ENCODE measurements at regions not wholly inside any gene's neighbourhood (a gene's known extent, or its start where the extent isn't known, plus 50 kb on each side); places are given as distances from the start of the nearest gene placed in this dataset.

DNA sequence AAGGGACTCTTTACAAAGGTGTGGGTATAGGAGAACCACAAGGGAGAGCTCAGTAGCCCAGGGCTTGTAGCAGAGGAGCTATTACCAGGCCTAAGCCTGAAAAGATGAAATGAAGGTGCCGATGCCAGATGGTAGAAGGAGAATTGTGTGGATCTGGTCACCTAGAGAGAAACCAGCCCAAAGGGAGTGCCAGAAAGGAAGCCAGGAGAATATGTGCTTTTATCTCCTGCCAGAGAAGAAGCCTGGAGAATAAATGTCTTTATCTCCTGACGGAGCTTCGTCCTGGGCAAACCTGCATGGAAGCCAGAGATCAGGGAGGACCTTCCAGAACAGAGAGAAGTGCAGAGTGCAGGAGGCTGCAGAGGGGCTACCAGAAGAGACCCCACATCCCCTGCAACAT lies 142.6 kb downstream of the MED10 start:
- Histone ChIP-seq H3K4me3 (no peak overlapping the region), H3K27me3 (no peaks in the 10 kb centered on the region), H3K36me3 (no peaks in the 10 kb centered on the region), H3K9me3 (peaks cover 0 to 21% (median 4%) of the 10 kb centered on the region in 12 donors), H3K27ac (no peak overlapping the region), H3K4me1 (no peaks in the 10 kb centered on the region)
- WGBS, 4 donors: 73 to 83% (median 79%) methylated on average over 3 of the region's 3 CpGs
- intact Hi-C loops (cut with DNase I): no loop called here
- no peak for DNase-seq
- ATAC-seq: no peak
- no peak for TF ChIP-seq POLR2A (IDR thresholded peaks at IDR 0.05)
- TF ChIP-seq CTCF (IDR thresholded peaks at IDR 0.05): no peak

- 79 to 86% (median 84%) methylated on average over 21 to 23 of the region's 23 CpGs for WGBS, 4 donors
- ATAC-seq: no peak
- no peak for TF ChIP-seq POLR2A (IDR thresholded peaks at IDR 0.05)
- no peak for TF ChIP-seq CTCF (IDR thresholded peaks at IDR 0.05)
These were observed 149.8 kb downstream of the MED10 start for GRCh38 chr5:6228257-6229250.

GRCh38 chr5:6225121-6225607 lies 153.2 kb downstream of the MED10 start:
- WGBS, 4 donors: 59 to 70% (median 66%) methylated on average over 7 of the region's 7 CpGs
- no peak for TF ChIP-seq CTCF (IDR thresholded peaks at IDR 0.05)
- TF ChIP-seq POLR2A (IDR thresholded peaks at IDR 0.05): no peak
- intact Hi-C loops (cut with DNase I): no loop called here
- H3K4me1 ChIP-seq: no peaks in the 10 kb centered on the region
- H3K9me3 ChIP-seq: peaks cover 0 to 3% (median 0%) of the 10 kb centered on the region in 12 donors
- H3K27me3 ChIP-seq: no peaks in the 10 kb centered on the region
- no peak overlapping the region for H3K4me3 ChIP-seq
- H3K27ac ChIP-seq: no peak overlapping the region
- ATAC-seq: no peak
- no peaks in the 10 kb centered on the region for H3K36me3 ChIP-seq
- DNase-seq: no peak

More at GRCh38 chr5:6228257-6229250, 149.8 kb downstream of the MED10 start:
- no peak overlapping the region for H3K27ac ChIP-seq
- peaks cover 0 to 3% (median 0%) of the 10 kb centered on the region in 12 donors for H3K9me3 ChIP-seq
- no peak for DNase-seq
- H3K36me3 ChIP-seq: no peaks in the 10 kb centered on the region
- intact Hi-C loops (cut with DNase I): no loop called here
- no peaks in the 10 kb centered on the region for H3K4me1 ChIP-seq
- H3K27me3 ChIP-seq: no peaks in the 10 kb centered on the region
- no peak overlapping the region for H3K4me3 ChIP-seq

DNA sequence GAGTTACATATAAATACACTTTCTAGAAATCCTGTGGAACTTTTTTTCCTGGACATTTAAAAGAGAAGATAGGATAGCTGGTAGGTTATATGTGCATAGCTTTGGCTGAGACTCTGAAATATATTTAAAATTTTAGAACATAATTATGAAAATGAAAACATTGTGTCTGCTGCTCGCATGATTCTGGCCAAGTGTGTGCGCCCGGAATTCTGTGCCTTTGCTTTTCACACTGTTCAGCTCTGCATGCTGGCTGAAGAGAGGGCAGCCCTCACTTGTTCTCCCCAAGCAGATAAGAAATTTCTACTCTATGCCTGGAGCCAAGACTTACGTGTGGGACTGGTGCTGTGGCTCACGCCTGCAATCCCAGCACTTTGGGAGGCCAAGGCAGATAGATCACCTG lies 153.9 kb downstream of the MED10 start:
- H3K4me1 ChIP-seq: no peaks in the 10 kb centered on the region
- TF ChIP-seq POLR2A (IDR thresholded peaks at IDR 0.05): no peak
- TF ChIP-seq CTCF (IDR thresholded peaks at IDR 0.05): no peak
- H3K36me3 ChIP-seq: no peaks in the 10 kb centered on the region
- no peak for DNase-seq
- H3K27ac ChIP-seq: no peak overlapping the region
- H3K4me3 ChIP-seq: no peak overlapping the region
- 80 to 87% (median 82%) methylated on average over 5 of the region's 5 CpGs for WGBS, 4 donors
- H3K9me3 ChIP-seq: peaks cover 0 to 3% (median 0%) of the 10 kb centered on the region in 12 donors
- no peak for ATAC-seq
- intact Hi-C loops (cut with DNase I): no loop called here
- H3K27me3 ChIP-seq: no peaks in the 10 kb centered on the region

Data from heart left ventricle (tissue), 16 donors.